ENCODE measurements at regions not wholly inside any gene's neighbourhood (a gene's known extent, or its start where the extent isn't known, plus 50 kb on each side); places are given as distances from the start of the nearest gene placed in this dataset.

- no peaks in the 10 kb centered on the region for H3K4me1 Mint-ChIP-seq
- no peak for ATAC-seq
- H3F3A ChIP-seq (replicated peaks; ENCODE audit: low read depth) = no peaks in the 10 kb centered on the region
- H3K9me3 Mint-ChIP-seq = peaks cover 48% of the 10 kb centered on the region
- no peak overlapping the region for H3K27ac ChIP-seq (ENCODE audit: low read depth)
- H3K79me2 ChIP-seq (replicated peaks; ENCODE audit: insufficient read depth) = no peaks in the 10 kb centered on the region
- H3K4me1 ChIP-seq (ENCODE audit: insufficient read depth) = peaks cover 4% of the 10 kb centered on the region; the same call in 1 of the 2 replicates
- no peak for DNase-seq (ENCODE audit: low spot score)
- no peak overlapping the region for H3K4me3 Mint-ChIP-seq
- H3K36me3 Mint-ChIP-seq (ENCODE audit: low read depth) = peaks cover 15% of the 10 kb centered on the region; the same call in 2 of the 3 replicates
- no peaks in the 10 kb centered on the region for H4K20me1 ChIP-seq (replicated peaks; ENCODE audit: insufficient read depth)
- no peak overlapping the region for H2AFZ ChIP-seq
- TF ChIP-seq ZNF462 (CRISPR knock-in tag; IDR thresholded peaks at IDR 0.05) = no peak
- no peak for TF ChIP-seq EZH2 (IDR thresholded peaks at IDR 0.05; ENCODE audit: low read depth, unreplicated experiment)
- TF ChIP-seq REST (IDR thresholded peaks at IDR 0.05; ENCODE audit: unreplicated experiment) = no peak
- H3K27ac Mint-ChIP-seq = no peak overlapping the region
- H3K27me3 Mint-ChIP-seq (ENCODE audit: insufficient read depth, low read depth, poor library complexity) = no peaks in the 10 kb centered on the region
- H3K4me3 ChIP-seq = no peak overlapping the region
- no peak overlapping the region for H3K4me2 ChIP-seq
- no peaks in the 10 kb centered on the region for H3K9me2 ChIP-seq (ENCODE audit: insufficient read depth)
- H3K36me3 ChIP-seq (ENCODE audit: insufficient read depth) = no peaks in the 10 kb centered on the region
- no peaks in the 10 kb centered on the region for H3K27me3 ChIP-seq (ENCODE audit: insufficient read depth)
Measured at GRCh38 chr17:22128171-22128570, 435.8 kb downstream of the KCNJ18 start.
